ENCODE measurements at regions not wholly inside any gene's neighbourhood (a gene's known extent, or its start where the extent isn't known, plus 50 kb on each side); places are given as distances from the start of the nearest gene placed in this dataset.

DNA sequence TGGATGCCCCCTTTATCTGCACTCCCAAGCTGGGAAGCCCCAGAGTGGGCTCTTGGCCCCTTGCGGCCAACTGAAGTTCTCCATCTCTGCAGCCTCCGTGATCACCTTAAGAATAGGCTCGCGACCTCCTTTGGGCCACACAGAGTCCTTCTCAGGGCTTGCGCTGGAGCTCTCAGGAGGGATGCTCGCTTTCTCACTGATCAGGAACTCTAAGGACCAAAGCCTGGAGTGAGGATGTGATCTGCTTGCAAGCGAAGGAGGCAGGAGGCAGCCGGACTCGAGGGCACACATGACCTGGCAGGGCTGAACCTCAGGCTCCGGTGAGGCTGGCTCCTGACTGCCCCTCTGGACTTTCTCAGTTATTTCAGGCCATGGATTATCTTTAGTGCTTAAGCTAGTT lies 192.1 kb upstream of the MKI67 start:
- no peak for DNase-seq

GRCh38 chr10:128318913-128319312 lies 192.7 kb upstream of the MKI67 start:
- DNase-seq: no peak

GRCh38 chr10:128322106-128322505 lies 195.9 kb upstream of the MKI67 start:
- DNase-seq: no peak

- DNase-seq: no peak
These were observed 196.7 kb upstream of the MKI67 start for GRCh38 chr10:128322950-128323349.

GRCh38 chr10:128324058-128324827 lies 198.0 kb upstream of the MKI67 start:
- DNase-seq: peak; percentile 3

- no peak for DNase-seq
These were observed 199.6 kb upstream of the MKI67 start for GRCh38 chr10:128325788-128326187.

- DNase-seq: no peak
These were observed 200.0 kb upstream of the MKI67 start for GRCh38 chr10:128326251-128326650.

GRCh38 chr10:128326851-128327250 lies 200.6 kb upstream of the MKI67 start:
- DNase-seq: no peak

GRCh38 chr10:128336401-128336800 lies 210.2 kb upstream of the MKI67 start:
- no peak for DNase-seq

GRCh38 chr10:128337860-128338378 lies 211.7 kb upstream of the MKI67 start:
- DNase-seq: no peak

DNA sequence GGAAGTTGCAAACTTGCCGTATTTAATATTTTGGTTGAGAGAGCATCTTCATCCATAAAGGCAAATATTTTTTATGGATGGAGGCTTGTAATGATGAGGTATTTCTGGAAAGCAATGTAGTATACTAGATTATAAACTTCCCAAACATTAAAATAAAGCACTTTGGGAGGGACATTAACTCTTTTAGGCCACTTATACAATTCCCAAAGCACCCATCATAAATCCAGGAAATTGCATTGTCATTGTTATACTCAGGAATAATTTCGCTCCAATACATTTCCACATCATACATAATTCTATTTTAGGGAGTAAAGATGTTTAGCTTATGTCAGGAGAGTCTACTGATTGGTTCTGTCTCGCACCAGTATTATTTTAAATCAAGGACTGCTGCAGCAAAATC lies 212.7 kb upstream of the MKI67 start:
- DNase-seq: no peak

DNA sequence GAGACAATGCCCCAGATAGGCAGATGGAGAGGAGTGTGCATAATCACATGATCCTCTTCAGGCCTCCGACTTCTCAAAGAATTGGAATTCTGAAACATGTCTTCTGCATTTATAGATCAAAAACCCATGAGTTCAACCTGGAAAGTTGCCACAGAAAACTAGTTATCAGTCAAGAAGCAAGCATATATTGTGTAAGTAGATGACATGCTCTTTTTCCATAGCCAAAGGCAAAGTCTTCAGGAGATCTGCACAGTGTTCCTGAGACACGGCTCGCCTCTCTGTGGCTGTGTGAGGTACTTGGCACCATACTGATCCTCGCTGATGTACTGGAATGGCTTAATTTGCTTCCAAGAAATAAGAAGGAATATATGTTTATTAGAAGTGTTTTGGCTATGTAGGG lies 213.5 kb upstream of the MKI67 start:
- DNase-seq: no peak

DNA sequence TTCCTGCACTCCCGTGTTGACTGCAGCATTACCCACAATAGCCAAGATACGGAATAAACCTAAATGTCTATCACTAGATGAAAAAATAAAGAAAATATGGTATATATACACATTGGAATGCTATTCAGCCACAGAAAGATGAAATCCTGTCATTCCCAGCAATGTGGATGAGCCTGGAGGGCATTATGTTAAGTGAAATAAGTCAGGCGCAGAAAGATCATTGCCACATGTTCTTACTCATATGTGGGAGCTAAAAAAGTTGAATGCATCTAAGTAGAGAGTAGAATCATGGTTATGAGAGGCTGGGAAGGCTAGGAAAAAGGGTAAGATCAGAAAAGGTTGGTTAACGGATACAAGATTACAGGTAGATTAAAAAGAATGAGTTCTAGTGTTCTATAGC lies 219.1 kb upstream of the MKI67 start:
- DNase-seq: no peak

- no peak for DNase-seq
These were observed 234.6 kb upstream of the MKI67 start for GRCh38 chr10:128360783-128361182.

DNA sequence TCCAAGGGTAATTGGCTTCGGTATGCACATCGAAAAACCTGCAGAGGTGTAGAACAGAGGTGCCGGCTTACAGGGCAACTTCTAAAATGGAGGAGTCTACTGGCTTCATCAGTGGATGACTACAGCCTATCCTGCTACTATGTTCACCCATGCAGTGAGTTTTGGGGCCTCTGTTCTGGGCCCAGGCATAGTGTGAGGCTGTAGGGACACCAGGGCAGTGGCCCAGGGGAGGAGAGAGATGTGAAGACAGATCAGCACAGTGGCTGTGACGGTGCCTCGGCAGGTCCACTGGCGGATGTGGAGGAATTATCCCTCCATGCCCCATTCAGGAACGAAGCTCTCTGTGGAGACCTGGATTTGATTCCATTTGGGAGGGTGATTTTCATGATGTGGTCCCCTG lies 235.3 kb upstream of the MKI67 start:
- DNase-seq: no peak

GRCh38 chr10:128362514-128362913 lies 236.3 kb upstream of the MKI67 start:
- no peak for DNase-seq

- DNase-seq: no peak
These were observed 238.4 kb upstream of the MKI67 start for GRCh38 chr10:128364631-128365030.

DNA sequence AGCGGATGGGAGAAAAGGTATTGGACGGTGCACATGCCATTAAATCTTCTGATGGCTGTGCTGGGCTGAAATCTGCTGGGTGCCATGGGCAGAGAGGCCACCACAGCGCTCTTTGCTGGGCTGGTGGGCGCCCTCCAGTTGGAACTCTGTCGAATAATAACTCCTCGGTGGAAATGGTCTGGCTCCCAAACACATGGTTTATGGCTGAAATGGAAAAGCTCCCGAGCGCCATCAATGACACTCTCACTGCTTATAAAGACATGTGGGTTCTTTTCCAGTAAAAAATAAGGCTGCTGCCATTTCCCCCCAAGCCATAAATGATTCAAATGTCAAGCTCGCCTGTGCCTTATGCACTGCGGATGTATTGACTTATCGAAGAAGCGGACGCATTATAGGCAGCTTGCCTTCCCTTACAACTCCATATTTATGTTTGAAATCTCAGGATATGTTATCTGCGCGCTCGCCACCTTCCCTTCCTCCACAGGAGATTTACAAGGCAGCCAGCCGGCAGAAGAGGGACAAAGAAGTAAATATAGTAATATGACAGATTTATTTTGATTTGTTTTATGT lies 239.0 kb upstream of the MKI67 start:
- no peak for DNase-seq

DNA sequence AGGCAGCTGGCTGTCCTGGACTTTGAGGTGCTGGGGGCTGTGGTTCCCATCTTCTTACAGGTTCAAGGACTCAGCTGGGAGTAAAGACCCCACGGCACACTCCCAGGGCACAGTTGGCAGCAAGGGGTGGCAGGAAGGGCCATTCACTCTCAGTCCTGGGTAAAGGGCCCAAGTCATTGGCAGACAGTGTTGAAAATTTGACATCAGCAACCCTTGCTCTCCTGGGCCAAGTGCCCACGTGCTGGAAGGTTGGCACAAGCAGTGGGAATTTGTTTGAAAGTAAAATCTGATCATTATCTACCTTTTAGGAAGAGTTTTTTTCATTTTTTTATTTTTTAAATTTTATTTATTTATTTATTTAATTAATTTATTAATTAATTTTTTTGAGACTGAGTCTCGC lies 241.6 kb upstream of the MKI67 start:
- no peak for DNase-seq

DNA sequence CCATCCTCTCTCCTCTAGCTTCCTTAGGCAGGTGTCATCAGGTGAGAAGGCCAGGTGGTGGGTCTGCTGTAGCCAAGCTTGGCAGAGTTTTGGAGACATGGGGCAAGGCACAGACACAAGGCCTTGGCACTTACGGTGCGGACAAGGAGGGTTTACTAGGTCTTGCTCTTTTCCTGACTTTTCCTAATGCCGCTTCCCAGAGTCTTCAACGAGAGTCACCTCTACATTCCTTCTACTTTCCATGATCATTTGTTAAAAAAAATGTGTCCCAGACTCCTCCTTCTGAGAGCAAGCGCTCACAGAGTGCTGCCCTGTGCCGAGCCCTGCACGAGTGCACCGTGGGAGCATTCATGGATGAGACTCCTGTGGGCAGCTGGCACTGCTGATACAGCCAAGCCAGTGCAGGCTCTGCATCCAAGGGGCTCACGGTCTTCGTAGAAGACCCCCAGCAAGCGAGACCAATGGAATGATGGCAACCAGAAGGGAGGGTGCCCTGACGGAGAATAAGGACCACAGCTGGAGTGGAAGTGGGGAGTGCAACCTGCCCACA lies 243.0 kb upstream of the MKI67 start:
- DNase-seq: no peak

GRCh38 chr10:128373071-128373749 lies 247.0 kb upstream of the MKI67 start:
- DNase-seq: no peak

- no peak for DNase-seq
These were observed 247.6 kb upstream of the MKI67 start for GRCh38 chr10:128373831-128374230.

GRCh38 chr10:128375171-128375570 lies 248.9 kb upstream of the MKI67 start:
- DNase-seq: no peak
